Ureter (tissue), 1 donor: ENCODE measurements at regions not wholly inside any gene's neighbourhood (a gene's known extent, or its start where the extent isn't known, plus 50 kb on each side); places are given as distances from the start of the nearest gene placed in this dataset.

Source experiments
- DNase-seq: peaks from one replicate; pipeline ENCODE4 v3.0.0-alpha.2; 2020; ENCODE audit warnings: low spot score
- donor health status: DM: yes; HTN: yes; CAD: no.

DNA sequence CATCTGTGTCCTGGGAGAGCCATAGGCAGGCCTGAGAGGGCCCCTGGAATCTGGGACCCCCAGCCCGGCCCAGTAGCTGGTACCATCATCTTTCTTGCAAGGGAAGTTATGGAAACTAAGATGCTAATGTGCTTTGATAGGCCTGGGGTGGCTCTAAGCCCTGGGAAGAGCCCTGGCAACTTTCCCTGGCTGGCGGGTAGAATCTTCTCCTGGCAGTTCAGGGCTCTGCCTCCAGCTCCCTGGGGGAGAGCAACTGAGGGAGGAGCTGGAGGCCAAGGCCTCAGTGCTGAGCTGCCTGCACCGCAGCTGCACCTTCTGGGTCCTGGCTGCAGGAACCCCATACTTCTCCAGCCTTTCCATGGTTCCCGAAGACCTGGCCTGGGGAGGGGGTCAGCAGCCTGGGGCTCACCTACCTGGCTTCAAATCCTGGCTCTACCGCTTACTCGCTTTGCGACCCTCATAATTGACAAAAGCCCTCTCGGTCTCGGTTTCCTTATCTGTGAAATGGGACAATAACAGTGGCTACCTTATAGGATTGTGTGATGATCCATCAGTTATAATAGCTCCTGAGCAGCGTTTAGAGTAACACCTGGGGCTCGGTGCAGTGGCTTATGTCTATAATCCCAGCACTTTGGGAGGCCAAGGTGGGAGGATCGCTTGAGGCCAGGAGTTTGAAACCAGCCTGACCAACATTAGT is 333.7 kb downstream of the SEC14L1 start:
- DNase-seq, result no peak

DNA sequence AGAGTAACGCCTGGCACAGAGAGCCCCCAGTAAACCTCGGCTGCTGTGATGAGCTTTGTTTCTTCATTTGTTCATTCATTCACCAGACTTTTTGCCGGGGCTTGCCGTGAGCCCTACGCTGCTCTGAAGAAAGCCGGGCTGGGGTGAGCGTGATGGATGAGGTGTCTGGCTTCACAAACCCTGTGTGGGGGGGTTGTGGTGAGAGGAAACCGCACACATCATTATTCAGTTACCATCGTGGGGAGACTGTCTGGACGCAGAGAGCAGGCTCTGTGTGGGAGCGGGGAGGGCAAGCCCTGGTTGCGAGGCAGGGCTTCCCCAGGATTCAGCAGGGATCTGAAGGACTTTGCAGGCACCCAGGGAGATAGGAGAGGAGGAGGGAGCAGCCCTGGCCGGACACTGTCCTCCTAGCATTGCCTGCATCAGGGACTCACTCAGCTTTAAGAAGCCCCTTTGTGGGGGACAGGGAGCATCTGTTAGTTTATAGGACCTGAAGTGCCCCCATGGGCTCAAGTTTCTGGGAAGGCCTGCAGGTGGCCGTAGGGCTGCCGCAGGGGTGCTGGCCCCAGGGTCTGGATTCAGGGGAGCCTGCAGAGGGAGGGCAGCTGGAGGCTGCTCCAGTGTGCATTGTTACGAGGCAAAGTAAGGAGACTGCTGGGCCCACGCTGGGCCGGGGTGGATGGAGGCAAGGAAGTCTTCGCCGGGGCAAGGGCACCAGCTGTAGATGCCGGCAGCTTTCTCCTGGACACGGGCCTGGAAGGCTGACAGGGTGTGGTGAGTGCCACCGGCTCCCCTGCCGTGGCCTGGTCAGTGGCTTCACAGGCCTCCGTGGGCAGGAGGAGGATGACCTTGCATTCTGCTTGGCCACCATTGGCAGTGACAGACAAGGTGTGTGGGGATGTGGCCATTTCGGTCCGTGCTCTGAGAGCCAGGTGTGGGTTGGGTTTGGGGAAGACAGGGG is 334.5 kb downstream of the SEC14L1 start:
- DNase-seq, result no peak

DNA sequence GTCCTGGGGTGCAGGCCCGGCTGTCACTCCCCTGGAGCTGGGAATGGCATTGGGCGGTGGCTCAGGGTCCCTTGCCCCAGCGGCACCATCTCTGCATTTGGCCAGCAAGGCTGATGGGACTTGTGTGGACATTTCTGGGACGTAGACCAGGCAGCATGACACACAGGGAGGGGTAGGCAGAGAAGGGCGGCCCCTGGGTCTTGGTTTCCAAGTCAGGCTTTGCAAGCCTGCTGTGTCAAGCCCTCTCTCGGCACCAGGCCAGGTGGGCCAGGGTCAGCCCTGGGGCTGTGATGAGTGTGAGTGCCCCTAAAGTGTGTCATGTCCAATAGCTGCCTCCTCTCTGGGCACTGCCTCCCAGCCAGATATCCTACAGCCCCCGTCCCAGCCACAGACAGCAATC is 335.2 kb downstream of the SEC14L1 start:
- no peak for DNase-seq

GRCh38 chr17:77476498-77476897 is 335.7 kb downstream of the SEC14L1 start:
- DNase-seq, result no peak

GRCh38 chr17:77476931-77477805 is 336.4 kb downstream of the SEC14L1 start:
- peak; percentile 83 for DNase-seq

DNA sequence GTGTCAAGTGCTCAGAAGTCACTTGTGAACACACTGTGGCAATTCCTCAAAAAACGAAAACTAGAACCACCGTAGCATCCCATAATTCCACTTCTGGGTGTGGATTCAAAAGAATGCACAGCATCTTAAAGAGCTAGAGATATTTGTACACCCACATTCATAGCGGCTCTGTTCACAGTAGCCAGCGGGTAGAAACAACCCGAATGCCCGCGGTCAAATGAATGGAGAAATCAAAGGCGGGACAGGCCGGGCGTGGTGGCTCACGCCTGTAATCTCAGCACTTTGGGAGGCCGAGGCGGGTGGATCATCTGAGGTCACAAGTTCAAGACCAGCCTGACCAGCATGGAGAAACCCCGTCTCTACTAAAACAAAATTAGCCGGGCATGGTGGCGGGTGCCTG is 337.5 kb downstream of the SEC14L1 start:
- no peak for DNase-seq

- no peak for DNase-seq
Observed at GRCh38 chr17:77478899-77479298, 338.1 kb downstream of the SEC14L1 start.

- no peak for DNase-seq
Observed at GRCh38 chr17:77479372-77480198, 338.8 kb downstream of the SEC14L1 start.

DNA sequence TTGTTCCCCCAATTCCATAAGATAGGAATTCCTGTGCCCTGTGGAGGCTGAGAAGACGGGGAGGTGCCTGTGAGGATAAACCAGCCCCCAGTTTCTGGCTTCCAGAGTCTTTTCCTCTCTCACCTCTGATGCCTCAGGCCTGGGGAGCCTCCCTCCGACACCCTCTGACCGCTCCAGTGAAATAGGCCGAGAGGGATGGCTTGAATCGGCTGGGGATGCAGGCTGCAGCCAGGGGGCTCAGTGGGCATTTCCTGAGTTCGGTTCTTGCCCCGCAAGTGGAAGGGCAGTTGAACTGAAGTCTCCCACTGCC is 339.4 kb downstream of the SEC14L1 start:
- no peak for DNase-seq

- no peak for DNase-seq
Observed at GRCh38 chr17:77480509-77481215, 339.9 kb downstream of the SEC14L1 start.

- no peak for DNase-seq
Observed at GRCh38 chr17:77481476-77482374, 341.0 kb downstream of the SEC14L1 start.

- no peak for DNase-seq
Observed at GRCh38 chr17:77482375-77483127, 341.8 kb downstream of the SEC14L1 start.

- DNase-seq, result no peak
Observed at GRCh38 chr17:77483128-77483598, 342.4 kb downstream of the SEC14L1 start.

DNA sequence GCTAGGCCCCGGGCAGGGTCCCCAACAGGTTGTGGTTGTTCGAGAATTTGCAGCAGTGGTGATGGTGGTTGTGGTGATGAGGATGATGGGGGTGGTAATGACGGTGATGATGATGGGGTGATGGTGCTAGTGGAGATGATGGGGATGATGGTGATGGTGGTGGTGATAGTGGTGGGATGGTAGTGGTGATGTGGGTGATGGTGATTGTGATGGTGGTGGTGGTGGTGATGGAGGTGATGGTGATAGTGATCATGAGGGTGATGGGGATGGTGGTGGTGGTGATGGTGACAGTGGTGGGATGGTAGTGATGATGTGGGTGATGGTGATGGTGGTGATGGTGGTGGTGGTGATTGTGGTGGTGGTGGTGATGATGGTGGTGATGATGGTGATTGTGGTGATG is 343.3 kb downstream of the SEC14L1 start:
- DNase-seq, result no peak

- no peak for DNase-seq
Observed at GRCh38 chr17:77485089-77485833, 344.5 kb downstream of the SEC14L1 start.

GRCh38 chr17:77487211-77487629 is 346.5 kb downstream of the SEC14L1 start:
- no peak for DNase-seq

DNA sequence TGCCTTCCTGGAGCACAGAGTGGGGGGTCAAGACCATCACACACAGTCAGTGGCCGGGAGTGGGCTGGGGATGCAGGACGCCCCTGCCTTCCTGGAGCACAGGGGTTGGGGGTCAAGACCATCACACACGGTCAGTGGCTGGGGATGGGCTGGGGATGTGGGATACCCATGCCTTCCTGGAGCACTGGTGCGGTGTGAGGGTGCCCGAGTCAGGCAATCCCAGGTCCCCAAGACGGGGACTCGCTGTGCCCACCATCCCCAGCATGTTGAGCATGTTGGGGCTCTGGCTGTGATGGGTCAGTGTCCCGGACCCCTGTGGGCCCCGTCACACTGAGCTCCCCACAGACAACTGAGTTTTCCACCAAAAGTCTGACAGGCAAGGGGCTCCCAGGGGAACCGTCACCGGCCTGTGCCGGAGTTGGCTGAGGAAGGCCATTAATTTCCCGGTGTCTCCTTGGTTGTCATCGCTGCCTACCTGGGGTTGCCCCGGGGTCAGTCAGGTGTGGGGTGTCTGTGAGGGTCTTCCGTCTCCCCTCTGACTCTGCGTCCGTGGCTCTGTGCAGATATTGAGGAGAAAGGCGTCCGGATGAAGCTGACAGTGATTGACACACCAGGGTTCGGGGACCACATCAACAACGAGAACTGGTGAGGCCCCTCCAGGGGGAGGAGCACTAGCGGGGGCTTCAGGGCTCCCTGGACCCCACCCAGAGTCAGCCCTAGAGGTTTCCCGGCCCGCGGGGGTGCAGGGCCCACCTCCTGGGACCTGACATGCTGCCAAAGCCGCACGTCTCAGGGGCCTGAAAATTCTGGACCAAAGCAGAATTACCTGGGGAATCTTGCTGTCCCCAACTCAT is 347.1 kb downstream of the SEC14L1 start:
- no peak for DNase-seq
